Osteoblast (primary cell): ENCODE measurements at regions not wholly inside any gene's neighbourhood (a gene's known extent, or its start where the extent isn't known, plus 50 kb on each side); places are given as distances from the start of the nearest gene placed in this dataset.

ENCODE experiments used
- DNase-seq: peaks from one replicate; pipeline ENCODE4 v3.0.0; 2011; ENCODE audit warnings: low spot score, mixed read lengths; ENCODE audit not compliant: insufficient read length; ENCODE audit errors: missing footprints
- H2AFZ ChIP-seq: 2 replicates; pipeline ENCODE4 v1.6.0; 2011; ENCODE audit warnings: mild to moderate bottlenecking, low read length
- H3K27ac ChIP-seq: 2 replicates; pipeline ENCODE4 v1.5.1; 2011; ENCODE audit warnings: mild to moderate bottlenecking, low read depth, low read length, moderate library complexity
- H3K27me3 ChIP-seq: 2 replicates; pipeline ENCODE4 v1.6.0; 2012; ENCODE audit warnings: mild to moderate bottlenecking, control low read depth, inconsistent platforms, low read length, moderate library complexity; ENCODE audit not compliant: insufficient read depth
- H3K36me3 ChIP-seq: 2 replicates; pipeline ENCODE4 v1.5.1; 2011; ENCODE audit warnings: mild to moderate bottlenecking, low read length, control low read depth, moderate library complexity; ENCODE audit not compliant: insufficient read depth
- H3K4me1 ChIP-seq: 2 replicates; pipeline ENCODE4 v1.5.1; 2011; ENCODE audit warnings: mild to moderate bottlenecking, low read length, control low read depth, moderate library complexity; ENCODE audit not compliant: insufficient read depth
- H3K4me2 ChIP-seq: 2 replicates; pipeline ENCODE4 v1.6.0; 2011; ENCODE audit warnings: mild to moderate bottlenecking, low read length; ENCODE audit not compliant: insufficient read depth
- H3K4me3 ChIP-seq: fragments of 200-600 bp; sonication (generic); 3 replicates; pipeline ENCODE4 v1.5.1; 2012; ENCODE audit warnings: mild to moderate bottlenecking, low read length, inconsistent platforms; ENCODE audit not compliant: insufficient read depth
- H3K79me2 ChIP-seq: 2 replicates; pipeline ENCODE4 v1.6.0; 2012; ENCODE audit warnings: mild to moderate bottlenecking, low read length, control low read depth, inconsistent platforms; ENCODE audit not compliant: insufficient read depth
- H3K9me3 ChIP-seq: 2 replicates; pipeline ENCODE4 v1.5.1; 2011; ENCODE audit warnings: low read depth, low read length, control low read depth
- H4K20me1 ChIP-seq: 2 replicates; pipeline ENCODE4 v1.6.0; 2012; ENCODE audit warnings: mild to moderate bottlenecking, low read length, control low read depth; ENCODE audit not compliant: insufficient read depth
- TF ChIP-seq, protein P1 (sequence below): IDR thresholded peaks from 2 replicates; pipeline ENCODE4 v1.5.1; 2011; ENCODE audit warnings: mild to moderate bottlenecking, low read depth, low read length, moderate library complexity; ENCODE audit errors: extremely low read depth

DNA sequence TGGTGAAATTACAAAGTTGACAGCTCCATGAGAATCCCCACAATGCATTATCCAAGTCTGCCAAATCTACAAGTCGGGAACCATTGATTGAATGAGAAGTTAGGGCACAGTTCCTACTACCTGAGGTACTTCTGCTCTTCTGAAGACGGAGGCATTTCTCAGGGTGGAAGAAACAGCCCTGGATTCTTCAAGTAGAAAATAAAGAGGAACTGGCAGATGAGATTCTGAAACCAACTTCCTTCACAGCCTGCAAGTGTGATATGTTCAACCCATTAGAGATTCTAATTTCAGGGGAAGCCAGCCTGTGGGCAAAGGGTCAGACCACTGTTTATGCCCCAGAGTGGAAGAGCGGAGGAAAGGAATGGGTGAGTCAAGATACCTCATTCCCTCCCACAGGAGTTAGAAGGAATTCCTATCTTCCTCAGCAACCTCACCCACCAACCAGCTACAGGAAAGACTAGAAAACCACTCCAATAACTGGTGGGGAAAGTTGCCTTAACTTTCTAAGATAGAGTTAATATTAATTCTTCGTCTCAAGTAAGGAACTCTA is 50.5 kb upstream of the BMPER start:
- Histone ChIP-seq H3K9me3 (no peaks in the 10 kb centered on the region), H3K4me1 (peaks cover 30% of the 10 kb centered on the region), H3K36me3 (no peaks in the 10 kb centered on the region), H3K27ac (peak overlapping the region; percentile 72), H4K20me1 (no peaks in the 10 kb centered on the region), H3K4me2 (peak overlapping the region; percentile 31), H3K4me3 (no peak overlapping the region), H3K79me2 (no peaks in the 10 kb centered on the region), H3K27me3 (no peaks in the 10 kb centered on the region), H2AFZ (no peak overlapping the region)
- TF ChIP-seq, protein P1, sequence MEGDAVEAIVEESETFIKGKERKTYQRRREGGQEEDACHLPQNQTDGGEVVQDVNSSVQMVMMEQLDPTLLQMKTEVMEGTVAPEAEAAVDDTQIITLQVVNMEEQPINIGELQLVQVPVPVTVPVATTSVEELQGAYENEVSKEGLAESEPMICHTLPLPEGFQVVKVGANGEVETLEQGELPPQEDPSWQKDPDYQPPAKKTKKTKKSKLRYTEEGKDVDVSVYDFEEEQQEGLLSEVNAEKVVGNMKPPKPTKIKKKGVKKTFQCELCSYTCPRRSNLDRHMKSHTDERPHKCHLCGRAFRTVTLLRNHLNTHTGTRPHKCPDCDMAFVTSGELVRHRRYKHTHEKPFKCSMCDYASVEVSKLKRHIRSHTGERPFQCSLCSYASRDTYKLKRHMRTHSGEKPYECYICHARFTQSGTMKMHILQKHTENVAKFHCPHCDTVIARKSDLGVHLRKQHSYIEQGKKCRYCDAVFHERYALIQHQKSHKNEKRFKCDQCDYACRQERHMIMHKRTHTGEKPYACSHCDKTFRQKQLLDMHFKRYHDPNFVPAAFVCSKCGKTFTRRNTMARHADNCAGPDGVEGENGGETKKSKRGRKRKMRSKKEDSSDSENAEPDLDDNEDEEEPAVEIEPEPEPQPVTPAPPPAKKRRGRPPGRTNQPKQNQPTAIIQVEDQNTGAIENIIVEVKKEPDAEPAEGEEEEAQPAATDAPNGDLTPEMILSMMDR: no peak
- peak; percentile 83 for DNase-seq
